RWPE1 (cell line): ENCODE measurements at regions not wholly inside any gene's neighbourhood (a gene's known extent, or its start where the extent isn't known, plus 50 kb on each side); places are given as distances from the start of the nearest gene placed in this dataset.

Experiments
- CTCF ChIA-PET: fragments of 350-600 bp; sonication (Branson Sonifier 250); formaldehyde crosslinking; extraction: SDS; loops from one replicate; lab custom pipeline; 2021; lab: Yijun Ruan, JAX
- POLR2A ChIA-PET: fragments of 400-600 bp; formaldehyde crosslinking; extraction: SDS; loops from one replicate; lab custom pipeline; 2020; ENCODE audit warnings: antibody characterized with exemption; ENCODE audit not compliant: low non-redundant PET; lab: Yijun Ruan, JAX
- DNase-seq: peaks from one replicate; pipeline ENCODE4 v3.0.0; 2012; ENCODE audit warnings: low spot score
- H3K27ac ChIP-seq: fragments of 450-650 bp; 2 replicates; pipeline ENCODE4 v1.5.1; 2017
- CTCF ChIP-seq: fragments of 450-650 bp; conservative IDR thresholded peaks from 2 replicates; pipeline ENCODE4 v1.5.1; 2017; ENCODE audit warnings: low read depth, mild to moderate bottlenecking

- no peak overlapping the region for H3K27ac ChIP-seq
- no peak for DNase-seq
- no peak for TF ChIP-seq CTCF
- ChIA-PET POLR2A (no interaction called here), CTCF (no interaction called here)
Measured at GRCh38 chr2:221002101-221002685, 569.9 kb downstream of the EPHA4 start.

DNA sequence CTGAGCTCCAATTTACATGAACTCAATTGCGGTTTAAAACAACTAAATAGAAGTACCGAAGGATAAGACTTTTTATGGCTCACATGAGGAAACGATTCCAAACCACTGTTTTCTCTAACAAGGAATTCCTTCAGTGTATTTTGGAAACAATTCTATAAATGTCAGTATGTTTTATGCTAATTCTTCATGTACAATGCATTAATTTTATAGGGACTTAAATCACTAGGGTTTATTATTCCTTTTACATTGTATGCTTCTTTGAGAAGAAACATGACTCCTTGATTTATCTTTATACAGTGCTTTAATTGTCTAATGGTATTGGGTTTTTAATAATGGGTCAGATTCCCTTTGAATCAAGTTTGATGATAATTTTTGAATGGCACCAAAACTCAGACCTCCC is 566.8 kb downstream of the EPHA4 start:
- no peak for TF ChIP-seq CTCF
- POLR2A ChIA-PET = no interaction called here
- CTCF ChIA-PET = no interaction called here

GRCh38 chr2:221006084-221006483 is 566.0 kb downstream of the EPHA4 start:
- ChIA-PET CTCF (interaction anchor here (0.6 kb wide), 1 partner anchor 241 kb away, joined by 3 read pairs; no protein-coding TSS in a partner anchor), POLR2A (no interaction called here)
- no peak overlapping the region for H3K27ac ChIP-seq
- DNase-seq = no peak
- TF ChIP-seq CTCF = no peak

More for the DNA sequence above, 566.8 kb downstream of the EPHA4 start:
- no peak overlapping the region for H3K27ac ChIP-seq
- DNase-seq = no peak

DNA sequence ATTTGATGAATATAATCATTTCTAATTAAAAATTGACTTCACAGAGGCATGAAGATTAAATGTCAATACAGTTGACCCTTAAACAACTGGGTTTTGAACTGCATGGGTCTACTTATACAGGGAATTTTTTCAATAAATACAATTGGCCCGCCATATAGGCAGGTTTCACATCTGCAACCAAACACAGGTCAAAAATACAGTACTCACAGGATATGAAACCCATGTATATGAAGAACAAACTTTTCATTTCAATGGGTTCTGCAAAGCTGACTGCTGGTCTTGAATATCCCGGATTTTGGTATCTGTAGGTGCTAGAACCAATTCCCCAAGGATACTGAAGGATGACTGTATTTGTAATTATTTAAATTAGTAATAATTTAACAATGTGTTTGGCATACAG is 555.6 kb downstream of the EPHA4 start:
- no peak overlapping the region for H3K27ac ChIP-seq
- no peak for TF ChIP-seq CTCF
- no peak for DNase-seq
- POLR2A ChIA-PET = no interaction called here
- CTCF ChIA-PET = no interaction called here

- CTCF ChIA-PET = no interaction called here
- DNase-seq = no peak
- no peak for TF ChIP-seq CTCF
- POLR2A ChIA-PET = no interaction called here
- H3K27ac ChIP-seq = no peak overlapping the region
Measured at GRCh38 chr2:221018262-221018661, 553.8 kb downstream of the EPHA4 start.

DNA sequence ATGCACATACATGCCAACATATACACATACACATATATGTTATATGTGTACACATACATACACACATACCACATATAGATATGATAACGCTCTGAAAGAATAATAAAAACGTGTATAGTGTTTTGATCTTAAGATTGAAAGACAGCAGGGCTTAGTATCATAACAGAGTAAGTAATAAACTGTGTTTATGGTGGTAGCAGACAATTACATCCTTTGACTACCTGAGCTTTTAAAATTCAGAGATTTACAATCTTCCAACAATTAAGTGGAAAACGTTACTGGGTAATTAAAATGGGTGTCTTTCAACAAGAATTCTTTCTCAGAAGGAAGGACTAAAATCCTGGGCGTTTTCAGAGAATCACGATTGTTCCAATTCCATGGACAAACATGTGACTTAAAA is 552.4 kb downstream of the EPHA4 start:
- no peak for TF ChIP-seq CTCF
- no peak for DNase-seq
- CTCF ChIA-PET = no interaction called here
- POLR2A ChIA-PET = no interaction called here
- H3K27ac ChIP-seq = no peak overlapping the region

DNA sequence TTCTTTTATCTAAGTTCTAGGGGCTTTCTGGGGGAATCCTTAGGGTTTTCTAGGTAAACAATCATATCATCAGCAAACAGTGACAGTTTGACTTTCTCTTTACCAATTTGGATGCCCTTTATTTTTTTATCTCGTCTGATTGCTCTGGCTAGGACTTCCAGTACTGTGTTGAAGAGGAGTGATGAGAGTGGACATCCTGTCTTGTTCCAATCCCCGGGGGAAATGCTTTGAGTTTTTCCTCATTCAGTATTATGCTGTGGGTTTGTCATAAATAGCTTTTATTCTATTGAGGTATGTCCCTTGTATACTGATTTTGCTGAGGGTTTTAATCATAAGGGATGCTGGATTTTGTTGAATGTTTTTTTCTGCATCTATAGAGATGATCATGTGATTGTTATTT is 549.5 kb downstream of the EPHA4 start:
- no peak for DNase-seq
- CTCF ChIA-PET = no interaction called here
- POLR2A ChIA-PET = no interaction called here
- H3K27ac ChIP-seq = no peak overlapping the region
- TF ChIP-seq CTCF = no peak
